HK-2 (cell line): ENCODE measurements at regions not wholly inside any gene's neighbourhood (a gene's known extent, or its start where the extent isn't known, plus 50 kb on each side); places are given as distances from the start of the nearest gene placed in this dataset.

Experiments
- DNase-seq: peaks from one replicate; pipeline ENCODE4 v3.0.0-alpha.2; 2018; ENCODE audit not compliant: unreplicated experiment

DNA sequence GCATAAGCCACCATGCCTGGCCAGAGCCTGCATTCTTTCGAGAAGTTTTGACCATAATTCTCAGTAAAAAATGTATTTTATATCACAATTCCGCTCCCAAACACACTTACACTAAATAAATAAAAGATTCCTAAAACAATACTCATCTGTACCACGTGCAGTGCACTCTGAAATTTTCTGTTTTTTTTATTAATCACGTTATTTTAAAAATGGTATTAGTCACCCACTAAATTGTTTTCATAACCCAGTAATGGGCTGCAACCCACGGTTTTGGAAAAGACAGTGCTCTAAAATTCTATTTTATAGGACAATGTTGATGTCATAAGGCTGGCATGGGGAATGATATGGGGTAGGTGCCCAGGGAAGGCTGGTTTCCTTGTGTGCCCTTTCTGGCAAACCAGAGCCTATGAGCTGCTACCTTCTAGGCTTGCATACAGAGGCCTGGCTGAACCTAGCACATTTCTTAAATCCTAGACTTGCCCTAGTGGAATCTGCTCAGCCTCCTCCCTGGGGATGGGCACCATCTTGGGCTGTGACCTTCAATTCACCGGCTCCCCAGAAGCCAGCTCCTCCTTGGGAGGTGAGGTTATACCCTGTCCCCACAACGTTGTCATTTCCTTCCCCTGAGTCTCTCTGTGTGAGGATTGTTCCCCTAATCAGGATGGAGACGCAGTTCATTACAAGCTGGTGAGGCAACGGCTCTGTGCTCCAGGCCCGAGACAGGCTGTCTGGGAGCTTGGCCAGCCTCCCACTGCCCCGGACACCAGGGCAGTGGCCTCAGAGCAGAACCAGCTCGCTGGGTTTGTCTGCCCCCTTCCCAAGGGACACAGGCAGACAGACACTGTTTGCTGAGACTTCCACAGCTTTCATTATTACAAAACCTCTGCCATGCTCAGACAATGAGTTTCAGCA lies 116.5 kb upstream of the NAV2 start:
- DNase-seq: no peak

DNA sequence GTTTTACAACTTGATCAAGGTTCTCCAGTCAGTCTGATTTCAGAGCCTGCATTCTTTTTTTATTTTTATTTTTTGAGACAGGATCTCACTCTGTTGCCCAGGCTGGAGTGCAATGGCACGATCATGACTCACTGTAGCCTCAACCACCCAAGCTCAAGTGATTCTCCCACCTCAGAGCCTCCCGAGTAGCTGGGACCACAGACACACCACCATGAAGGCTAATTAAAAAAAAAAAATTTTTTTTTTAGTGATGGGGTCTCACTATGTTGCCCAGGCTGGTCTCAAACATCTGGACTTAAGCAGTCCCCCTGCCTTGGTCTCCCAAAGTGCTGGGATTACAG lies 117.2 kb upstream of the NAV2 start:
- DNase-seq: no peak

DNA sequence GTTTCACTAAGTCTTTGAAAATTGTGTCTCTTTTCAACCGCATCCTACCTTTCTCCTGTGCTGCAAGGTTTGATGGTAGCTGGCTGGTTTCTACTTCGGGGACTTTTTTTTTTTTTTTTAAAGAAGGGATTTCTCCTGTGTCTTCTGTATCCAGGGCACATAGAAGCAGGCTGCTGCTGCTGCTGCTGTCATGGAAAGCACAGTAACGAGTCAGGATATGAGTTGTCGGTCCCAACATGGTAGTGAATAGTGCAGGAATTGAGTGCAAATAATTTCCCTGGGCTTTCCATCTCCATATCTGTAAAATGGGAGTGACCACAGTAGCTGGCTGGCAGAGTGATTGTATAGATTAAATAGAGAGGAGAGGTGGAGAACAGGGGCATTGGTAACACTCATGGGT lies 118.3 kb upstream of the NAV2 start:
- DNase-seq: no peak

DNA sequence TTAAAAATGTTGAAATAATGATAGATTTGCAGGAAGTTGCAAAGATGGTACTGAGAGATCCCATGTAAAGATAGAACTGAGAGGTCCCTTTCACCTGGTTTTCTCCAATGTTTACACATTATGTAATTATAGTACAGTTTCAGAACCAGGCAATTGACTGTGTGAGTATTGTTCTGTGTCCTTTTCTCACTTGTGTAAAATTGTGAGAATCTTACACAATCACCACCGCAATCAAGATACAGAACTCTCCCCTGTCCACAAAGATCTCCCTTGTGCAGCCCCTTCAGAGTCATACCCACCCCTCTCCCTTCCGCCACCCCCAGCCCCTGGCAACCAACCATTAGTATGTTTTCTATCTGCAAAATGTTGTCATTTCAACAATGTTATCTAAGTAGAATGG lies 119.8 kb upstream of the NAV2 start:
- no peak for DNase-seq

DNA sequence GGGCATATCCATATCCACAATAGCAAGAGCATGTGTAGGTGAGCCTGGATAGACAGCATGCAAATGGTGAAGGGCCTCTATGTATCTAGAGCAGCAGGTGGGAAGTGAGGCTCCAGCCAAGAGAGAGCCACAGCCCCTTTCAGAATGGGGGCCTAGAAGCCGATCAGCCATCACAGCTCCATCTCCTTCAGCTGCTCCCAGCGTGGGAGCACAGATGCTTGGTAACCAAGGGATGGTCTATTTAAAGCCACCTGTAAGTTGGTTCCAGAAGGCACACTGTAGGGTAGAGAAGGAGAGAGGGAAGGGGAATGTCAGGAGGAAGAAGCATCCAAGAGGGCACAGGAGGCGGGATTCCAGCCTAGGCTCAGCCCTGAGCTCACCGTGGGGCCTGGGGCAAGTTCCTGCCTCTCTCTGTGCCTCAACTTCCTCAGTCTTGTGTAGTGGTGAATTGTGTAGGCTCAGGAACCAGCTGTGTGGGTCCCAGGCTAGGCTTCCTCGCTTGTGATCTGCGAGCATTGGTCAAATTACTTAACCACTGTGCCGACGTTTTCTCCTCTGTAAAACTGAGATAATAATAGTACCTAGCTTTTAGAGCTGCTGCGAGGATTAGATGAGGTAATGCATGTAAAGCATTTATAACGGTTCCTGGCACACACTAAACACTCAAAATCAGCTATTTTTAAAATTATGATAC lies 122.9 kb upstream of the NAV2 start:
- DNase-seq: no peak

DNA sequence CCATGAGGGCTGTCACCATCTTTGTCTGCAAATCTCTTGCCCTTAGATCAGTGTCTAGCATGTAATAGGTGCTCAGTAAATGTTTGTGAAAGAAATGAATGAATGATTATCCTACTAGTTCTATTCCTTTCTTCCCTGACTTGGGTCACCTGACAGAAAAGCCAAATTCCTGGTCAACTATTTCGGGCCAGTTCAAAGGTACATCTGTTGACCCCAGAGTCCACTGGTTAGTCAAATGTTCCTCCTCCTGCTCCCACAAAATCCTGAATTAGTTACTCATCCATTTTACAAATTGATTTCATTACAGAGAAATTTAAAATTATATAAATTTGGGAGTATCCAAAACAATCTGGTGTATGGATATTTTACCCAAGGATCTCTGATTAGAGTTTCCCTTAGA lies 124.7 kb upstream of the NAV2 start:
- no peak for DNase-seq

DNA sequence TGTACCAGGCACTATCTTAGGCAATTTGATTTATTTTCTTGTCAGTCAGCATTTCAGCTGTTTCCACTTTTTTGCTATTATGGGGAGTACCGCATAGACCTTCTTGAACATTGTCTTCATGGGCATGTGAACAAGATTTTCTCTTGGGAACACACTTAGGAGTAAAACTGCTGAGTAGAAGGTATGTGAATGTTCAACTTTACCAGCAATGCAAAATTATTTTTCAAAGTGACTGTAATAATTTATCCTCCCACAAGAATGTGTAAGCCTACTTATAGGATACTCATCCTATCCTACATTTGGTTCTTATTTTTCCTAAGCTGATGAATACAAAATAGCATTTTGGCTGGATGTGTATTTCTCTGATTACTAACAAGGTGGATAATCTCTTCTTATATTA lies 132.0 kb upstream of the NAV2 start:
- no peak for DNase-seq

DNA sequence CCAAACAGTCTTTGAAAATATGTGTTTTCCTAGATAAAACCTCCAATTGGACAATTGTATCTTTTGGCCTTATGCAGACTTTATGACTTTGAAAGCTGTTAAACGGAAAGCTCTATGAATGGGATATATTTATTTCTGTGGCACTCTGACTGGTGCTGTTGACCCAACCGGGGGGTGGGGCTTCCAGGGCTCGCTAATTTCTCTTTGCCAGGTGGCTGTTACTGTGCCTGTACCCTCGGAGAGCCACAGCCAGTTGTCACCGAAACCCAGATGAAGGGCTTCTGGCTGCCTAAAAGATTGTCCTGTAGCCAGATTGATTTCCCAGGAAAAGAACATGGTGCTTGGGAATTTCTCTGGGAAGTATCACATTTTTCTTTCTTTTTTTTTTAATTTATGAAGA lies 132.7 kb upstream of the NAV2 start:
- DNase-seq: no peak

DNA sequence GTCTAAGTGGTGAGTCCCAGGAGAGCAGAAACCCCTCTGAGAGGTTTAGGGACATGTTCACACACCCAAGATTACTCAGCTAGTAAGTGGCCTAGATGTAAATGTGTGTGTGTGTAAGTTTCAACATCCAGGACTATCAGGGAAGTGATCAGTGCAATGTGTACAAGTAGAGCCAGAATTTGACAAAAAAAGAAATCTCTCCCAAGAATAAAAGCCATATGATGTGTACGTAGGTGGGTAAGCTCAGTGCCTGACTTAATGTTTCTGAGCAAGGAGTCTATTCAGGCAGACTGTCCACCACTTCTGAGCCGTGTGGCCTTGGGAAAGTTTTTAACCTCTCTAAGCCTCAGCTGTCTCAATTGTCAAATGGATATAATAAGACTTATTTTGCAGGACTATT lies 133.8 kb upstream of the NAV2 start:
- no peak for DNase-seq

DNA sequence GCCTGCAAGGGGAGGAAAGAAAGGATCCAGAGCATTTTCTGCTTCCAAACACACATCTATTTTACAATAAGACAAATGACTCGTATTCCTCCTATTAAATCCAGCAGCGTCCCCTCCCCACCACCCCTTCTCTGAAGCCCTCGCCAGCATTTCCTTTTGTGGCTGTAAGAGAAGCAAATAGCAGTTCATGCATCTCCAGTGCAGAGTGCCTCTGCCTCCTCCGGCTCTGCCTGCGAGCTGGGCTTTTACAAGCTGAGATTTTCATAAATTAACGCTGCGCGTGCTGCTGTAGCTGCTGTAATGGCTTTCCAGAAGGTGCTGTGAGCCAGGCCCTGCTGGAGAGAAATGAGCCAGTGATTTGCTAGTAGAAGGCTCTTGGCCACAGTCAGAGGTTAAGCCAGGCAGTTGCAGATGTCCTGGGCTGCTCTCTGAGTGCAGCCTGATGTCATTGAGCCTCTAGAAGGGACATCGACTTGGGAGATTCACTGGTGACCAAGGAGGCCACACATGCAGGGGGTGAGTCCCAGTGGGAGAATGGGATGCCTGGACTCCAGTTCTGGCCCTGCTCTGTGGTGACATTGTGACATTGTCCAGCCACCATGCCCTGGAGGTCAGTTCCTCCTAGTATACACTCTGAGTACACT lies 134.5 kb upstream of the NAV2 start:
- no peak for DNase-seq

DNA sequence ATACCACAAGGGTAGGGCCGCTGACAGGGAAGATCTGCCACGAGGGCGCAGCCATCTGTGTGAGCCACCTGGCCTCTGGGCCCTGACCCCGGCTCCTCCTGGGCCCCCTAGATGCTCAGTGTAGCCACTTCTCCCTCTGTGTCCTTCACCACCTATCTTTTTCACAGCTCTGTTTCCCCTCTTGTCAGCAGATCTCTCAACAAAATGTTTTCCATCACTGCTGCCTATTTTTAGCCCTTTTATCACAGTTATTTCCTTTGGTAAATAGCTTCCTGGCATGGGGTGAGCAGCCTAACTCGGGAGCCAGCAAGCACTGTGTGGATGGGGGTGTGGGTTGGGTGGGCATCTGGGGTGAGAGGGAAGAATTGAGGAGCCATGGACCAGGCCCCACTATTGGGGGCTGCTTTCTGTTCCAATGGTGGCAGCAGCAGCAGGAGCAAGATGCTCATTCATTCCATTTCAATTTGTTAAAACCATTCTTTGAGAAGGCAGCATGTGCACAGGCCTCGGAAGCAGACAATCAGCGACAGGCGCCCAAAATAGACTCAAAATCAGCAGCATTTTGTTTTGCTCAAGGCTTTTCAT lies 135.2 kb upstream of the NAV2 start:
- no peak for DNase-seq

DNA sequence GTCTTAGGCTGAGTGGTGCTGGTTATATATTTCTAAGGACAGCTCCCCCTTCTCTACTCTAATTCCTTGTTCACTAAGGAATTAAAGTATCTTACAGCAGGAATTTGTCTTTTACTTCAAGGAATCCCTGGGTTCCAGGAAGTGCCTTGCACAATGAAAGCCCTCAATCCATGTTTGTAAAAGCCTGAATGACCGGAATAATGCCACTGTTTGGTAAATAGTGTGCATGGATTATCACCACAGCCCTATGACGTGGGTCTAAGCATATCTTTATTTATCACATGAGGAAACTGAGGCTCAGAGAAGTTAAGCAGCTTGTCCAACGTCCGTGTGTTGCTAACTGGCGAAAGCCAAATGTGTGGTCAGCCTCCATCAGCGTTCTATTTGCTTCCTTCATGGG lies 135.7 kb upstream of the NAV2 start:
- no peak for DNase-seq

DNA sequence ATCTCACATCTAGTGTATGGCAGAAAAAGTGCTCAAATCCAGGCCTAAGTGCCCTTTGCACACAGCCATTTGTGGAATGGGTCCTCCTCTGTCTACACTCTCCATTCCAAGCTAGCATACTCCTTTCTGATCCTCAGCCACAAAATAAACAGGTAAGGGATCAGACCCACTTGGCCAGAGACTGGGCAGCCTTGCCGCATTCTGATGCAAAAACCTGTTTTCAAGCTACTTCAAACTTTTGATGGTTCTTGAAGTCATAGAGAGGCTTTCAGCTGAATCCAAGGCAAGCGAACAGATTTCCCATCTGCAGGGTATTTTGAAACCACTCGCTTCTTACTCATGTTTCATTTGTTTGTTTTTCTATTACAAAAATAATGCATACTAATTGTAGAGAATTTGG lies 136.6 kb upstream of the NAV2 start:
- no peak for DNase-seq

DNA sequence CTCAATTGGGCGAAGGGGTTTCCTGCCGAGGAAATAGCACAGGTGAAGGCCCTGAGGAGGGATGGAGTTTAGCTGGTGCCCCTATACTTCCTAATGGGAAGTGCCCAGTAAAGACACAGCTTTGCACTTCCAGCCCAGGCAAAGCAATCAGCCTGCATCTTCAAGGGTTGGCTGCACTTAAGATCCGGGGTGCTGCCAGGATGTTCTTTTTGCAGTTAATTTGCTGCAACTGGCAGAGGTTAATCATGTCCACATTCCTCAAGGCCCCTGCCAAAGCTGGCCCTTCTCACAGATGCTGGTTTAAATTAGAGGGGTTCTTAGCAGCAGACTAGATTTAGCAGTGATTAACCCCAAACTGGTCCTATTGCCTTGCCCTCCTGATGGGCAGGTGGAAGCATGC lies 137.7 kb upstream of the NAV2 start:
- no peak for DNase-seq

DNA sequence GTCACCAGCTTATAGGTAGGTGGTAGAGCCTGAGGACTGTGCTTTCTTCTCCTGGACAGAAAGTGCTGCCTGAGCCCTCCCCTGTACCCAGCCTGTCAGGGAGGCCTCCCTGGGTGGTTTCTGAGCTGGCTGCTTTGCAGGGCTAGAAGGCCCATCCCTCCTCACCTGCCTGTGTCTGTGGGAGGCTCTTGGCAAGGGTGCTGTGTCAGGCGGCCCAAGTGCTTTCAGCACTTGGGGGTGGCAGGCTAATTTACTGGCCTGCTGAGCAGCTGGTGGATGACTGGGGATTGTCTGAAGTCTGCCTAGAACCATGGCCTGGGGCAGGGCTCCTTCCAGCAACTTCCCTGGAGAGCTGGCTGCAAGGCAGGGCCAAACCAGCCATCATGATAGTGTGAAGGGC lies 139.0 kb upstream of the NAV2 start:
- DNase-seq: no peak

DNA sequence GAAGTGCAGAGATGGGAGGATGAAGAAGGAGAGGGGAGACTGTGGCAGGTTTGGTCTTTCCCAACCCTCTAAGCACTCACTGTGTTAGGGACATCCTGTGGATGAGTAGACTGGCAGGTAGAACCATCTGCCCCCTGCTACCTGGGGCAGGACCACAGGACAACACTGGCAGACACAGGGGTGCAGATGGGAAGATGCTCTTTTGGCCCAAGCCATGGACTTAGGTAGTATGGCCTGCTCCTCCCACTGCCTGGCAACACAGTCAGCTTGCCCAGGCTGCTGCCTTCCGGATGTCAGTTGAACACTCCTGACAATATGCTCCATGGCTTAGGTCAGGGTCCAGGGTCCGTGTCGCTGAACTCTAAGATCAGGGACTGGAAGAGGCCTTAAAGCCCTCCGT lies 140.7 kb upstream of the NAV2 start:
- no peak for DNase-seq

DNA sequence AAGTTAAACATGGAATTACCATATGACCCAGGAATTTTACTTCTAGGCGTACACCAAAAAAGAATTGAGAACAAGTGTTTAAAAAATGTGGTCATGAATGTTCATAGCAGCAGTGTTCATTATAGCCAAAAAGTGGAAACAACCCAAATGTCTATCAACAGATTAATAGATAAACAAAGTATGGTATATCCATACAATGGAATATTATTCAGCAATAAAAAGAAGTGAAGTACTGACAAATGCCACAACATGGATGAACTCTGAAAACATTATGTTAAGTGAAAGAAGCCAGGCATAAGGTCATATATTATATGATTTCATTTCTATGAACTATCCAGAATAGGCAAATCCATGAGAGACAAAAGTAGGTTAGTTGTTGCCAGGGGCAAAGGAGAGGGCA lies 141.7 kb upstream of the NAV2 start:
- DNase-seq: no peak

DNA sequence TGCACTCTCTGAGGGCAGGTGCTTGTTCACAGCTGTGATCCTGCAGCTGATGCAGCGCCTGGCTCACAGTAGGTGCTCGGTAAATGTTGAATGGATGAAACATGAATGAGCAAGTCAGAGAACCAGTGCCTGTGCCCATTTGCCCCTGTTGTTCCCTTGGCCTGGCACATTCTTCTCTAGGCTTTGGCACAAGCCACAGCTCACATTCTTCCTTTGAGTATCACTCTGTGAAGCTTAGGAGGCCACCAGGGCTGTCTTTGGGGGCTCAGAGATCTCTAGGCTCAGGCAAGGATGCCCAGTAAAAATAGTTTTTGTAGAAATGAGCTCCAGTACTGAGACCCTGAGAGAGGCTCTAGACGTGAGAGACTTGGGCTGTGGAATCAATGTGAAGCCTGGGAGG lies 144.6 kb upstream of the NAV2 start:
- no peak for DNase-seq

DNA sequence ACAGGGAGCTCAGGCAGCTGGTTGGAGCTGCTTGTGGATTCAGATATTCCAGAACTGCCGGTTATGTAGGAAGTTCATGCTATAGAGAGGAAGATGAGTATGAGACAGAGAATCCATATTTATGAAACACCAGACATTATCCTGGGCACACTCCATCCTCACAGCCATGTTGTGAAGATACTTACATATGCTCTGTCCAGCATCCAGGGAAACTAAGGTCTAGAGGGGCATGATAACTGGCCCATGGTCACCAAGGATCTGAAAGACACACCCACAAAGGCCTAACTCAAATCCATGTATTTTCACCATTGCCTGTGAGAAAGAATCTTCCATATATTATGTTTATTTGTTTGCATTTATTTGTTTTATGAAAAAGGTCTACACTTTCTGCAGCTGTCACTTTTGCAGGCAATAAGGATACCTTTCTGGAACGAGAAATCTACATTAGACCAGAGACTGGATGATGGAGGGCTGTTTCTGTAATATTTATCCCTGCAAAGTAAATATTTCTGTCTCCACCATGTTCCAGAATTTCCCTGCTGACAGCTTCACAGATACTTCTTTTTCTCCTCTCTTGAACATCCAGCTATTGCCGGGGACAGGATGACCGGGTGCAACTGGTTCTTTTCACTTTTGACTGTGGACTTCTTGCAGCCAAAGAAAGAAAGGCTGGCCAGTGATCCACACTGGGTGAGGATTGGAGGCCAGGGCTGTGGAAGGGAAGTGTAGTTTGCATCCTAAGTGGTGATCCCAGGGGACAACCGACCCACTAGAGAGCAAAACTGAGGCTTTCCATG lies 145.9 kb upstream of the NAV2 start:
- no peak for DNase-seq

DNA sequence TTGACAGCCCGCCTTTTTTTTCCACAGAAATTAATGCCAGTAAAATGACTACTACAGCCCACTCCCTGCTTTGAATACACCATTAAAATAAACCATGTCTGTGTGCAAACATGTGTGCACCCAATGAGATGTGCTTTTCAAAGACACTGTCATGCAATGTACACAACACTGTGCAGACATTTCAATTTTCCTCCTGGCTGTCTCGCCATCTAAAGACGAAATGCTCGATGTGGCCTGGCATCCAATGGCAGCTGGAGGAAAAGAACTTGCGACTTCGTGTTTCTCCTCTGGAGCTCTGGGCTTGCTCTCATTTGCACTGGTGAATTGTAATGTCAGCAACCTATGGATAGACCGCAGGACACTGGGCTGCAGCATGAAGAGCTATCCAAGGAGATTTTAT lies 147.0 kb upstream of the NAV2 start:
- DNase-seq: no peak

DNA sequence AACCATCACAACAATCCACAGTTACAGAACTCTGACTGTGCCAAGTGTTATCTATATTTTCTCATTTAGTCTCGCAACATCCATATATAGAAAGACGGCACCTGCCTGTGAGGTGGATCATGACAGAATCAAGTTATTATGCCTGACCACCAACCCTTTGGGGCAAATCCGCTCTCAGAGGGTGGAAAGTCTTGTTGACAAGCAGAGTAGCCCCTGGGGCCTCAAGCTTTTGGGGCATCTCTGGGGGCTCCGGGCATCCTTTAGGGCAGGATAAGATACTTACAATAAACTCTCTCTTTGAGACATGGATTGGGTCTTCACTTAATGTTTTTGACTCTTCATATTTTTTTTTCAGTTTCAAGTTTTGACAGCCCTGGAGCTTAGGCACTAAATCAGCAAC lies 150.5 kb upstream of the NAV2 start:
- no peak for DNase-seq

DNA sequence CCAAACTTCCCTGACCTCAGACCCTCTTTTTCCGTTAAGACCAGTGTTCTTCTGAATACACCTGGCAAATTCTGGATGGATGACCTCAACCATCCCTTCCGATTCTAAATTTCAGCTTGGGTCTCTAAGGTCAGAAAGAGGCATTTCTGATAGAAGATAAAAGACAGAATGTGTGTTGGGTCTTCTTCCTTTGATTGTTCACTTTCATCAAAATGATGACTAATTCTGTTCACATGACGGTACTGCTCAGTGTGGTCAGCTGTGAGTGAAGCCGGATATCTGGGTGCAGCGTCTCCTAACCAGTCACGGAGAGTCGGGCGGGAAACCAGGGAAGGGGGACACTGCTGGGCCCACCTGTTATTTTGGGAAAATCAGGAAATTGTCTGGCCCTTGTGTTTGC lies 151.6 kb upstream of the NAV2 start:
- DNase-seq: no peak
